ENCODE measurements at regions not wholly inside any gene's neighbourhood (a gene's known extent, or its start where the extent isn't known, plus 50 kb on each side); places are given as distances from the start of the nearest gene placed in this dataset.
A peak's percentile ranks its signal among the peaks of the same experiment; 100 is the strongest.

DNA sequence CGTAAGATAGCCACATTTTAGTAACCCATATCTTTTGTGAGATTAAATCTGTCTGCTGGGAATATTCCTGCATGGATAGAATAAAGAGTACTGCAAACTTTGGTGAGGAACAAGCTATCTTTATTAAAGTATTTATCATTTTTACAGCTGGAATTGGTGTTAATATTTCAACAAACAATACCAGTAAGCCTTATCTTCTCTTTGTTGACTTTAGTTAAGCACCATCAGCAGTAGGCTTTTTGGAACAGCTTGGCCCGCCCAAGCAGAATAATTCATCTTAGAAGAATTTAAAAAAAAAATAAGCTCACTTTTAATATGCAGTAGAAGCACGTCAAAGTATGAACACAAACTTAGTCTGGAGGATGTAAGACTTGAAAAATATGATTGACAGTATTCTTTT, 917.8 kb upstream of the ADGRB3 start:
- no peak for DNase-seq (ENCODE audit: extremely low read depth in 1 of 4, low spot score in 3 of 4)
- no peaks in the 10 kb centered on the region for H3K9me3 ChIP-seq (replicated peaks; ENCODE audit: control insufficient read depth, insufficient read depth, low read depth, low read length)
- ATAC-seq: 0 out of 3 replicates have a peak, but pooled peaks have one; percentile 29
- H3K9ac ChIP-seq (ENCODE audit: insufficient read depth in 1 of 2, low read depth in 2 of 2, low read length in 2 of 2): no peak overlapping the region
- no peaks in the 10 kb centered on the region for H3K27me3 ChIP-seq (ENCODE audit: control insufficient read depth in 2 of 2, insufficient read depth in 2 of 2, low read length in 2 of 2)
- H3K79me2 ChIP-seq (ENCODE audit: control insufficient read depth, insufficient read depth, low read length): no peaks in the 10 kb centered on the region
- H3K9me1 ChIP-seq (ENCODE audit: control insufficient read depth, insufficient read depth, low read length): no peaks in the 10 kb centered on the region
- POLR2A ChIA-PET: interaction anchor here (0.8 to 1.0 kb wide), 2 partner anchors 13 to 61 kb away, joined by 3 to 5 read pairs; no protein-coding TSS in a partner anchor
- intact Hi-C loops (cut with micrococcal nuclease) (no loop called here), in situ Hi-C loops (cut with MboI) (no loop called here)
- no peaks in the 10 kb centered on the region for H3K36me3 ChIP-seq (ENCODE audit: control insufficient read depth, insufficient read depth, low read length)
- TF ChIP-seq FOXA3 (CRISPR knock-in tag; conservative IDR thresholded peaks at IDR 0.05 in 1 of 2, IDR thresholded peaks at IDR 0.05 in 1 of 2): 0 out of 4 replicates have a peak, but pooled peaks of 1 of the 2 experiments have one; percentile 31
- TF ChIP-seq ERF (CRISPR knock-in tag; IDR thresholded peaks at IDR 0.05): no peak
- TF ChIP-seq CEBPB (tag; IDR thresholded peaks at IDR 0.05): no peak
- no peak for TF ChIP-seq HDGF (IDR thresholded peaks at IDR 0.05)
- TF ChIP-seq, protein P1, sequence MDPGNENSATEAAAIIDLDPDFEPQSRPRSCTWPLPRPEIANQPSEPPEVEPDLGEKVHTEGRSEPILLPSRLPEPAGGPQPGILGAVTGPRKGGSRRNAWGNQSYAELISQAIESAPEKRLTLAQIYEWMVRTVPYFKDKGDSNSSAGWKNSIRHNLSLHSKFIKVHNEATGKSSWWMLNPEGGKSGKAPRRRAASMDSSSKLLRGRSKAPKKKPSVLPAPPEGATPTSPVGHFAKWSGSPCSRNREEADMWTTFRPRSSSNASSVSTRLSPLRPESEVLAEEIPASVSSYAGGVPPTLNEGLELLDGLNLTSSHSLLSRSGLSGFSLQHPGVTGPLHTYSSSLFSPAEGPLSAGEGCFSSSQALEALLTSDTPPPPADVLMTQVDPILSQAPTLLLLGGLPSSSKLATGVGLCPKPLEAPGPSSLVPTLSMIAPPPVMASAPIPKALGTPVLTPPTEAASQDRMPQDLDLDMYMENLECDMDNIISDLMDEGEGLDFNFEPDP (CRISPR knock-in tag; IDR thresholded peaks at IDR 0.05): no peak
- TF ChIP-seq, protein P2, sequence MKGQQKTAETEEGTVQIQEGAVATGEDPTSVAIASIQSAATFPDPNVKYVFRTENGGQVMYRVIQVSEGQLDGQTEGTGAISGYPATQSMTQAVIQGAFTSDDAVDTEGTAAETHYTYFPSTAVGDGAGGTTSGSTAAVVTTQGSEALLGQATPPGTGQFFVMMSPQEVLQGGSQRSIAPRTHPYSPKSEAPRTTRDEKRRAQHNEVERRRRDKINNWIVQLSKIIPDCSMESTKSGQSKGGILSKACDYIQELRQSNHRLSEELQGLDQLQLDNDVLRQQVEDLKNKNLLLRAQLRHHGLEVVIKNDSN (CRISPR knock-in tag; IDR thresholded peaks at IDR 0.05): no peak
- BruUV-seq (replicated peaks): no TSS peak
- no peaks in the 10 kb centered on the region for H3K4me1 ChIP-seq (replicated peaks in 1 of 2; ENCODE audit: control insufficient read depth in 2 of 2, insufficient read depth in 2 of 2, low read length in 2 of 2)
- H2AFZ ChIP-seq (ENCODE audit: low read depth, low read length): peak overlapping the region; percentile 82
- H3K4me2 ChIP-seq (ENCODE audit: insufficient read depth, low read length): no peak overlapping the region
- WGBS (ENCODE audit: insufficient coverage, low coverage, missing lambda C conversion rate): 36% methylated on average over 3 of the region's 3 CpGs
- FAIRE-seq: no peak
- no peak overlapping the region for H3K27ac ChIP-seq (ENCODE audit: extremely low read depth, low read depth, low read length)
- H3K4me3 ChIP-seq: no peak overlapping the region
- CTCF ChIA-PET (ENCODE audit: low intra/inter-chr PET ratio): no interaction called here
- no peaks in the 10 kb centered on the region for H4K20me1 ChIP-seq (replicated peaks; ENCODE audit: control insufficient read depth, insufficient read depth, low read length)

Measured in K562 (cell line).